GM12872 (cell line): ENCODE measurements at regions not wholly inside any gene's neighbourhood (a gene's known extent, or its start where the extent isn't known, plus 50 kb on each side); places are given as distances from the start of the nearest gene placed in this dataset.

Experiments used
- TF ChIP-seq, protein P1 (sequence below): IDR thresholded peaks from 3 replicates; pipeline ENCODE4 v1.5.1; 2011; ENCODE audit warnings: low read depth, mild to moderate bottlenecking, low read length, moderate library complexity; ENCODE audit not compliant: insufficient read depth

DNA sequence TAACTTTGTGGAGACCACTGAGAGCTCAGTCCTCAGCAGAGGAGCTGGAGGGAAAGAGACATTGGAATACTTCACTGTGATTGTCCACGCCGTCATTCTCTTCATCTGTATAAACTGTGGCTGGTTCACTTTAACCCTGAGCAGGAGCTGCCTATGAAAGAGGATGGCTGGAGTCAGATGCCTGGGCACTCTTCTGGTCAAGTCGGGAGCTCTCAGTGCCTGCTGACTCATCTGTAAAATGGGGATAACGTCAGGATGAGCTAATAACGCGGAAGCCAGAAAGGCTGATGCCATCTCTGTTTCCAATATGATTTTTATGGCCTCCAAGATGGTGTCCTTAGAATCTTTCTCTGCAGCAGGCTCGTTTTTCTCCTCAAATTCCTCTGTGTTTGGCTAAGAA is 51.6 kb upstream of the MRPS22 start:
- TF ChIP-seq, protein P1, sequence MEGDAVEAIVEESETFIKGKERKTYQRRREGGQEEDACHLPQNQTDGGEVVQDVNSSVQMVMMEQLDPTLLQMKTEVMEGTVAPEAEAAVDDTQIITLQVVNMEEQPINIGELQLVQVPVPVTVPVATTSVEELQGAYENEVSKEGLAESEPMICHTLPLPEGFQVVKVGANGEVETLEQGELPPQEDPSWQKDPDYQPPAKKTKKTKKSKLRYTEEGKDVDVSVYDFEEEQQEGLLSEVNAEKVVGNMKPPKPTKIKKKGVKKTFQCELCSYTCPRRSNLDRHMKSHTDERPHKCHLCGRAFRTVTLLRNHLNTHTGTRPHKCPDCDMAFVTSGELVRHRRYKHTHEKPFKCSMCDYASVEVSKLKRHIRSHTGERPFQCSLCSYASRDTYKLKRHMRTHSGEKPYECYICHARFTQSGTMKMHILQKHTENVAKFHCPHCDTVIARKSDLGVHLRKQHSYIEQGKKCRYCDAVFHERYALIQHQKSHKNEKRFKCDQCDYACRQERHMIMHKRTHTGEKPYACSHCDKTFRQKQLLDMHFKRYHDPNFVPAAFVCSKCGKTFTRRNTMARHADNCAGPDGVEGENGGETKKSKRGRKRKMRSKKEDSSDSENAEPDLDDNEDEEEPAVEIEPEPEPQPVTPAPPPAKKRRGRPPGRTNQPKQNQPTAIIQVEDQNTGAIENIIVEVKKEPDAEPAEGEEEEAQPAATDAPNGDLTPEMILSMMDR, result no peak

DNA sequence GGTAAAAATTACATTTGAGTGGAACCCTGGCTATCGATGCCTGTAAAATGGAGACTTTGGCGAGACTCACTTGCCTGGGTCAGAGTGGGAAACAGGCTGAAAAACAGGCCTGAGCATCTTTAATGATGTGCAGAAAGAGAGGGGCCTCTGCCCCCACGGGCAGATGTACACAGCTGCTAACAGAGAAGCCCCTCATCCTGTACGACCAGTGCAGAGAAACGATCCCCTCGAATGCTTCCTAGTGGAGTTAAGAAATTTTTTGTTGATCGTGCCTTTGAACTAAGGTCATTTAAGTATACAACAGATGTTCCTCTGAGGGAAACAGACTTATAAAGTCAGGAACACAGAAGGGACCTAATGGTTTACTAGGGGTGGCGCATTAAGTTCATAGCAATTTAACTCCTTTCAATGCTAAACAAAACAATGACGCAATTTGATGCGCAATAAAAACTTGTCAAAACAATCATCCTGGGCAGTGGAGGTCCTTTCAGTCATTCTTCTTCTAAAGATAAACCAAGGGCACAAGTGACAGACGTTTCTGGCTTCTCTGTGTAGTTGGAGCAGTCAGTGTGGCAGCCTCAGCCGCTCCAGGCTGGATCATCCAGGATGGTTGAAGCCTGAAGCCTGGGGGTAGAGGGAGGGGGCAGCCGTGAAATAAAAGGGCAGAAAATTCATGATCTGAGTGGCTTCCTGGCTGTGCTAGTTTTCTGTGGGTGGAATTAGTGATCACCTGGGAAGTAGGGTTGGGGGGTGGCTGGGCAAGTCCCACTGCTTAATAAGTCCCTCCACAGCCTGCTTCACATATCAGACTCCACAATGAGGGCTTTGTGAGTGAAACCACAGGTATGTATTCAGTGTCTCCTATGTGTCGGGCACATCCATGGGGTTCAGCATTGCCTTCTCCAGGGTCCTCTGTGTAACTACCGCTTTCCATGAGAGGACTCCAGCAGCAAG is 50.8 kb upstream of the MRPS22 start:
- TF ChIP-seq, protein P1, result no peak

DNA sequence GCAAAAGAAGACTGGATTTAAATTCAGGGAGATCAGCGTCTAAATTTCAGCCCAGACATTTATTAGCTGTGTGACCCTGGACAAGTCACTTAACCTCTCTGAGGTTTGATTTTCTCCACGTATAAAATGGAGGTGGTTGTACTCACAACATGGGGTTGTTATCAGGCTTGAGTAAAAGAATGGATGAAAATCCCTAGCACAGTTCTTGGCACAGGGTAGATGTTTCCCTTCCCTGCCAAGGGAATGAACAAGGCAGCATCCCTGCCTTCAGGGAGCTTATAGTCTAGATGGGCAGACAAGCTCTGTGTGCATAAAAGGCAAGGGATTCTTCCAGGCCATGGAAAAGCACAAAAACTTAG is 50.2 kb upstream of the MRPS22 start:
- TF ChIP-seq, protein P1, result no peak
